SU-DHL-6 (cell line): ENCODE measurements at regions not wholly inside any gene's neighbourhood (a gene's known extent, or its start where the extent isn't known, plus 50 kb on each side); places are given as distances from the start of the nearest gene placed in this dataset.

Experiments
- H2AFZ ChIP-seq: fragments of 200-600 bp; sonication (generic); 2 replicates; pipeline ENCODE4 v1.6.1; 2014; ENCODE audit warnings: low read depth, mild to moderate bottlenecking, moderate library complexity, mixed read lengths, antibody characterized with exemption, low read length; ENCODE audit not compliant: severe bottlenecking
- H3F3A ChIP-seq: fragments of 200-600 bp; shearing (Covaris generic); 2 replicates; pipeline ENCODE4 v1.6.0; 2016; ENCODE audit warnings: antibody characterized with exemption, mild to moderate bottlenecking; ENCODE audit not compliant: insufficient read depth
- H3K27ac ChIP-seq: fragments of 200-600 bp; sonication (generic); 2 replicates; pipeline ENCODE4 v1.5.1; 2016; ENCODE audit warnings: low read depth, mild to moderate bottlenecking, low read length, moderate library complexity, mixed read lengths
- H3K27me3 ChIP-seq: fragments of 200-600 bp; sonication (generic), shearing (Covaris generic); 2 replicates; pipeline ENCODE4 v1.6.0; 2014; ENCODE audit warnings: mild to moderate bottlenecking, low read length
- H3K36me3 ChIP-seq: fragments of 200-600 bp; sonication (generic); 2 replicates; pipeline ENCODE4 v1.6.1; 2014; ENCODE audit warnings: mild to moderate bottlenecking, low read length, mixed read lengths
- H3K4me2 ChIP-seq: fragments of 300-600, 200-600 bp; shearing (Covaris generic), sonication (generic); 2 replicates; pipeline ENCODE4 v1.6.0; 2014; ENCODE audit warnings: low read length, low read depth, mild to moderate bottlenecking; ENCODE audit not compliant: poor library complexity, severe bottlenecking
- H3K4me3 ChIP-seq: fragments of 200-600 bp; sonication (generic); 2 replicates; pipeline ENCODE4 v1.5.1; 2014; ENCODE audit warnings: antibody characterized with exemption, low read length, mild to moderate bottlenecking, mixed read lengths; ENCODE audit not compliant: insufficient read depth, poor library complexity, severe bottlenecking
- H3K79me2 ChIP-seq: fragments of 200-600 bp; sonication (generic); 2 replicates; pipeline ENCODE4 v1.6.1; 2014; ENCODE audit warnings: mild to moderate bottlenecking, low read length, moderate library complexity; ENCODE audit not compliant: insufficient read depth
- H3K9ac ChIP-seq: fragments of 200-600 bp; sonication (generic); 2 replicates; pipeline ENCODE4 v1.7.0; 2014; ENCODE audit warnings: mild to moderate bottlenecking, low read length
- H3K9me2 ChIP-seq: fragments of 200-600 bp; sonication (generic); replicated peaks from 2 replicates; pipeline ENCODE4 v1.6.1; 2014; ENCODE audit warnings: low read length; ENCODE audit not compliant: insufficient read depth
- H3K9me3 ChIP-seq: fragments of 200-600 bp; sonication (generic); 2 replicates; pipeline ENCODE4 v1.6.1; 2014; ENCODE audit warnings: low read length, mixed read lengths; ENCODE audit not compliant: insufficient read depth
- H4K20me1 ChIP-seq: fragments of 200-600 bp; sonication (generic); 2 replicates; pipeline ENCODE4 v1.6.1; 2014; ENCODE audit warnings: low read depth, mild to moderate bottlenecking, antibody characterized with exemption, low read length, moderate library complexity, mixed read lengths
- CTCF ChIP-seq: fragments of 200-600 bp; sonication (generic); IDR thresholded peaks from one replicate; pipeline ENCODE4 v1.5.1; 2017; ENCODE audit warnings: antibody characterized with exemption, mild to moderate bottlenecking, low read length, moderate library complexity; ENCODE audit not compliant: insufficient read depth, poor library complexity, severe bottlenecking
- EZH2phosphoT487 ChIP-seq: fragments of 200-600 bp; sonication (generic), shearing (Covaris generic); conservative IDR thresholded peaks from 2 replicates; pipeline ENCODE4 v1.6.1; 2018; ENCODE audit warnings: mild to moderate bottlenecking, antibody characterized with exemption, low read length, moderate library complexity, mixed read lengths

- Histone ChIP-seq H2AFZ (no peak overlapping the region), H3K4me2 (no peak overlapping the region), H4K20me1 (no peaks in the 10 kb centered on the region), H3K36me3 (no peaks in the 10 kb centered on the region), H3K79me2 (no peaks in the 10 kb centered on the region), H3K4me3 (no peak overlapping the region), H3K9me3 (no peaks in the 10 kb centered on the region), H3K27me3 (no peaks in the 10 kb centered on the region), H3K9me2 (no peaks in the 10 kb centered on the region), H3K27ac (no peak overlapping the region), H3F3A (no peaks in the 10 kb centered on the region), H3K9ac (no peak overlapping the region)
- TF ChIP-seq CTCF (no peak), EZH2phosphoT487 (no peak)
These were observed 214.8 kb upstream of the ALG10B start for GRCh38 chr12:38101753-38102152.

GRCh38 chr12:38102197-38102596, 214.4 kb upstream of the ALG10B start:
- no peak overlapping the region for H3K27ac ChIP-seq
- no peak overlapping the region for H2AFZ ChIP-seq
- H3K4me3 ChIP-seq: no peak overlapping the region
- no peaks in the 10 kb centered on the region for H3K79me2 ChIP-seq
- TF ChIP-seq CTCF (no peak), EZH2phosphoT487 (no peak)
- no peaks in the 10 kb centered on the region for H4K20me1 ChIP-seq
- no peak overlapping the region for H3K9ac ChIP-seq
- no peaks in the 10 kb centered on the region for H3K9me3 ChIP-seq
- no peaks in the 10 kb centered on the region for H3K27me3 ChIP-seq
- H3K36me3 ChIP-seq: no peaks in the 10 kb centered on the region
- H3F3A ChIP-seq: no peaks in the 10 kb centered on the region
- no peaks in the 10 kb centered on the region for H3K9me2 ChIP-seq
- H3K4me2 ChIP-seq: no peak overlapping the region

GRCh38 chr12:38110026-38110699, 206.4 kb upstream of the ALG10B start:
- Histone ChIP-seq H3K4me3 (no peak overlapping the region), H3F3A (no peaks in the 10 kb centered on the region), H4K20me1 (no peaks in the 10 kb centered on the region), H3K36me3 (no peaks in the 10 kb centered on the region), H2AFZ (no peak overlapping the region), H3K9me2 (no peaks in the 10 kb centered on the region), H3K27ac (no peak overlapping the region), H3K4me2 (no peak overlapping the region), H3K79me2 (no peaks in the 10 kb centered on the region), H3K9ac (no peak overlapping the region), H3K9me3 (no peaks in the 10 kb centered on the region), H3K27me3 (no peaks in the 10 kb centered on the region)
- TF ChIP-seq EZH2phosphoT487 (no peak), CTCF (no peak)
